HepG2 (cell line): ENCODE measurements at regions not wholly inside any gene's neighbourhood (a gene's known extent, or its start where the extent isn't known, plus 50 kb on each side); places are given as distances from the start of the nearest gene placed in this dataset.

ENCODE experiments used
- EP300 ChIP-seq, 3 experiments: sonication (generic) in 1 of 3; formaldehyde crosslinking in 1 of 3; IDR thresholded peaks; 2 replicates each; pipeline versions ENCODE4 v1.5.1 to v1.6.1; 2011 to 2020; ENCODE audit warnings: low read depth in 2 of 3, low read length in 2 of 3, borderline replicate concordance in 1 of 3, improper control_type of control experiment in 1 of 3, mild to moderate bottlenecking in 1 of 3, missing genetic modification reagents in 1 of 3, moderate library complexity in 1 of 3
- GTF2F1 ChIP-seq: fragments of 150-350 bp; IDR thresholded peaks from 2 replicates; pipeline ENCODE4 v1.6.1; 2014; ENCODE audit warnings: low read length
- MED1 ChIP-seq: sonication (generic); formaldehyde crosslinking; IDR thresholded peaks from 2 replicates; pipeline ENCODE4 v1.4.0; 2020; ENCODE audit warnings: missing genetic modification reagents
- MLXIP ChIP-seq: sonication (generic); formaldehyde crosslinking; IDR thresholded peaks from 2 replicates; pipeline ENCODE4 v1.9.0; 2021; ENCODE audit warnings: missing genetic modification reagents, borderline replicate concordance
- NFYC ChIP-seq: IDR thresholded peaks from 2 replicates; pipeline ENCODE4 v1.6.1; 2016; ENCODE audit warnings: missing genetic modification reagents, missing compliant biosample characterization
- RBAK ChIP-seq: sonication (generic); formaldehyde crosslinking; IDR thresholded peaks from 2 replicates; pipeline ENCODE4 v1.5.1; 2020; ENCODE audit warnings: mild to moderate bottlenecking, missing genetic modification reagents
- RCOR2 ChIP-seq: IDR thresholded peaks from 2 replicates; pipeline ENCODE4 v1.6.1; 2016; ENCODE audit warnings: missing biosample characterization, missing genetic modification reagents
- SNRNP70 ChIP-seq: fragments of 200-400 bp; formaldehyde crosslinking; IDR thresholded peaks from 2 replicates; pipeline ENCODE4 v1.6.1; 2017; ENCODE audit warnings: mild to moderate bottlenecking, low read depth, low read length, moderate library complexity
- ZBTB7B ChIP-seq: sonication (generic); formaldehyde crosslinking; IDR thresholded peaks from 2 replicates; pipeline ENCODE4 v1.4.0; 2020; ENCODE audit warnings: missing genetic modification reagents
- ZNF570 ChIP-seq: sonication (generic); formaldehyde crosslinking; IDR thresholded peaks from 2 replicates; pipeline ENCODE4 v1.4.0; 2020; ENCODE audit warnings: mild to moderate bottlenecking, missing genetic modification reagents, borderline replicate concordance
- ZNF746 ChIP-seq: sonication (generic); formaldehyde crosslinking; IDR thresholded peaks from 2 replicates; pipeline ENCODE4 v1.8.0; 2022; ENCODE audit warnings: mild to moderate bottlenecking, missing genetic modification reagents
- TF ChIP-seq, protein P1 (sequence below): conservative IDR thresholded peaks from 2 replicates; pipeline ENCODE4 v1.6.1; 2018; ENCODE audit warnings: missing genetic modification reagents

DNA sequence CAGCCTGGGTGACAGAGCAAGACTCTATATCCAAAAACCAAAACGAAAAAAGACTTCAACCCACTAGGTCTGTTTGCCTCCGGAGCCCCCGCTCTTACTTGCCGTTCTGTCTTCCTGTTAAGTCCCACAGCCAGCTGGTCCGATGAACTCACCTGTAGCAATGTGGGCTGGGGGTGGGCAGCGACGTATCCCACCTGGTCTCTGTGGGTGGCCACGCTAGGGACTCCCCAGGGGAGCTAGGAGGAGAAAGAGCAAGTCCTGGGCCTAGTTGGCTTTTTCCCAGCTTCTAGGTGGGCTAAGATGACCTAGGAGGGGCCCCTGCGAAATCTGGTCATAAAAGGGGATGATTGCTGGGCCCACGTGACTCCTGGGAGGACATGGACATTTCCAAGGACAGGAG is 166.0 kb upstream of the KCNG1 start (continued):
- TF ChIP-seq EP300 (IDR thresholded peaks at IDR 0.05; ENCODE audit: low read depth in 2 of 2, low read length in 2 of 2) (no peak), EP300 (CRISPR knock-in tag; IDR thresholded peaks at IDR 0.05; ENCODE audit: borderline replicate concordance) (no peak), GTF2F1 (no peak), ZBTB7B (CRISPR knock-in tag) (no peak), ZNF746 (no peak), ZNF570 (CRISPR knock-in tag) (no peak), RBAK (no peak), RCOR2 (CRISPR knock-in tag) (no peak), NFYC (CRISPR knock-in tag) (no peak), SNRNP70 (no peak), MLXIP (CRISPR knock-in tag) (no peak), MED1 (CRISPR knock-in tag) (no peak)
- TF ChIP-seq, protein P1, sequence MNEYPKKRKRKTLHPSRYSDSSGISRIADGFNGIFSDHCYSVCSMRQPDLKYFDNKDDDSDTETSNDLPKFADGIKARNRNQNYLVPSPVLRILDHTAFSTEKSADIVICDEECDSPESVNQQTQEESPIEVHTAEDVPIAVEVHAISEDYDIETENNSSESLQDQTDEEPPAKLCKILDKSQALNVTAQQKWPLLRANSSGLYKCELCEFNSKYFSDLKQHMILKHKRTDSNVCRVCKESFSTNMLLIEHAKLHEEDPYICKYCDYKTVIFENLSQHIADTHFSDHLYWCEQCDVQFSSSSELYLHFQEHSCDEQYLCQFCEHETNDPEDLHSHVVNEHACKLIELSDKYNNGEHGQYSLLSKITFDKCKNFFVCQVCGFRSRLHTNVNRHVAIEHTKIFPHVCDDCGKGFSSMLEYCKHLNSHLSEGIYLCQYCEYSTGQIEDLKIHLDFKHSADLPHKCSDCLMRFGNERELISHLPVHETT (CRISPR knock-in tag) = no peak
